ENCODE measurements at regions not wholly inside any gene's neighbourhood (a gene's known extent, or its start where the extent isn't known, plus 50 kb on each side); places are given as distances from the start of the nearest gene placed in this dataset.

GRCh38 chr3:152943645-152944044 lies 108.7 kb downstream of the P2RY1 start:
- Histone ChIP-seq H3K27me3 (ENCODE audit: control insufficient read depth in 2 of 2, insufficient read depth in 2 of 2, low read length in 2 of 2) (no peaks in the 10 kb centered on the region), H3K36me3 (ENCODE audit: control insufficient read depth in 2 of 2, insufficient read depth in 2 of 2, low read length in 2 of 2) (no peaks in the 10 kb centered on the region), H3K4me3 (ENCODE audit: low read length in 2 of 2) (no peak overlapping the region), H3K9ac (ENCODE audit: low read depth in 1 of 2, low read length in 2 of 2) (no peak overlapping the region), H3K27ac (ENCODE audit: low read depth in 2 of 2, low read length in 2 of 2) (no peak overlapping the region), H3K9me3 (ENCODE audit: control insufficient read depth in 2 of 2, low read length in 2 of 2) (no peaks in the 10 kb centered on the region), H3K4me1 (ENCODE audit: control insufficient read depth in 2 of 2, insufficient read depth in 2 of 2, low read length in 2 of 2) (peaks cover 6 to 11% of the 10 kb centered on the region in 2 donors)

- Histone ChIP-seq H3K9ac (ENCODE audit: low read depth in 1 of 2, low read length in 2 of 2) (no peak overlapping the region), H3K4me1 (ENCODE audit: control insufficient read depth in 2 of 2, insufficient read depth in 2 of 2, low read length in 2 of 2) (peaks cover 6 to 11% of the 10 kb centered on the region in 2 donors), H3K9me3 (ENCODE audit: control insufficient read depth in 2 of 2, low read length in 2 of 2) (no peaks in the 10 kb centered on the region), H3K36me3 (ENCODE audit: control insufficient read depth in 2 of 2, insufficient read depth in 2 of 2, low read length in 2 of 2) (no peaks in the 10 kb centered on the region), H3K4me3 (ENCODE audit: low read length in 2 of 2) (no peak overlapping the region), H3K27ac (ENCODE audit: low read depth in 2 of 2, low read length in 2 of 2) (no peak overlapping the region), H3K27me3 (ENCODE audit: control insufficient read depth in 2 of 2, insufficient read depth in 2 of 2, low read length in 2 of 2) (no peaks in the 10 kb centered on the region)
Measured at GRCh38 chr3:152944671-152945070, 109.7 kb downstream of the P2RY1 start.

- H3K27me3 ChIP-seq (ENCODE audit: control insufficient read depth in 2 of 2, insufficient read depth in 2 of 2, low read length in 2 of 2) = no peaks in the 10 kb centered on the region
- H3K36me3 ChIP-seq (ENCODE audit: control insufficient read depth in 2 of 2, insufficient read depth in 2 of 2, low read length in 2 of 2) = no peaks in the 10 kb centered on the region
- no peaks in the 10 kb centered on the region for H3K9me3 ChIP-seq (ENCODE audit: control insufficient read depth in 2 of 2, low read length in 2 of 2)
- H3K4me1 ChIP-seq (ENCODE audit: control insufficient read depth in 2 of 2, insufficient read depth in 2 of 2, low read length in 2 of 2) = peaks cover 6 to 11% of the 10 kb centered on the region in 2 donors
- H3K27ac ChIP-seq (ENCODE audit: low read depth in 2 of 2, low read length in 2 of 2) = no peak overlapping the region
- H3K9ac ChIP-seq (ENCODE audit: low read depth in 1 of 2, low read length in 2 of 2) = no peak overlapping the region
- H3K4me3 ChIP-seq (ENCODE audit: low read length in 2 of 2) = no peak overlapping the region
Measured at GRCh38 chr3:152945556-152945955, 110.6 kb downstream of the P2RY1 start.

- H3K27me3 ChIP-seq (ENCODE audit: control insufficient read depth in 2 of 2, insufficient read depth in 2 of 2, low read length in 2 of 2) = no peaks in the 10 kb centered on the region
- H3K4me1 ChIP-seq (ENCODE audit: control insufficient read depth in 2 of 2, insufficient read depth in 2 of 2, low read length in 2 of 2) = peaks cover 0 to 9% of the 10 kb centered on the region in 2 donors
- no peak overlapping the region for H3K9ac ChIP-seq (ENCODE audit: low read depth in 1 of 2, low read length in 2 of 2)
- no peaks in the 10 kb centered on the region for H3K36me3 ChIP-seq (ENCODE audit: control insufficient read depth in 2 of 2, insufficient read depth in 2 of 2, low read length in 2 of 2)
- H3K27ac ChIP-seq (ENCODE audit: low read depth in 2 of 2, low read length in 2 of 2) = no peak overlapping the region
- no peaks in the 10 kb centered on the region for H3K9me3 ChIP-seq (ENCODE audit: control insufficient read depth in 2 of 2, low read length in 2 of 2)
- H3K4me3 ChIP-seq (ENCODE audit: low read length in 2 of 2) = no peak overlapping the region
Measured at GRCh38 chr3:152957491-152957890, 122.6 kb downstream of the P2RY1 start.

GRCh38 chr3:152959307-152959706 lies 124.4 kb downstream of the P2RY1 start:
- H3K4me3 ChIP-seq (ENCODE audit: low read length in 2 of 2) = no peak overlapping the region
- H3K36me3 ChIP-seq (ENCODE audit: control insufficient read depth in 2 of 2, insufficient read depth in 2 of 2, low read length in 2 of 2) = no peaks in the 10 kb centered on the region
- no peak overlapping the region for H3K9ac ChIP-seq (ENCODE audit: low read depth in 1 of 2, low read length in 2 of 2)
- H3K27ac ChIP-seq (ENCODE audit: low read depth in 2 of 2, low read length in 2 of 2) = no peak overlapping the region
- no peaks in the 10 kb centered on the region for H3K9me3 ChIP-seq (ENCODE audit: control insufficient read depth in 2 of 2, low read length in 2 of 2)
- H3K4me1 ChIP-seq (ENCODE audit: control insufficient read depth in 2 of 2, insufficient read depth in 2 of 2, low read length in 2 of 2) = peaks cover 0 to 9% of the 10 kb centered on the region in 2 donors
- H3K27me3 ChIP-seq (ENCODE audit: control insufficient read depth in 2 of 2, insufficient read depth in 2 of 2, low read length in 2 of 2) = no peaks in the 10 kb centered on the region

GRCh38 chr3:152960684-152961083 lies 125.8 kb downstream of the P2RY1 start:
- Histone ChIP-seq H3K36me3 (ENCODE audit: control insufficient read depth in 2 of 2, insufficient read depth in 2 of 2, low read length in 2 of 2) (no peaks in the 10 kb centered on the region), H3K27ac (ENCODE audit: low read depth in 2 of 2, low read length in 2 of 2) (no peak overlapping the region), H3K9me3 (ENCODE audit: control insufficient read depth in 2 of 2, low read length in 2 of 2) (no peaks in the 10 kb centered on the region), H3K4me3 (ENCODE audit: low read length in 2 of 2) (no peak overlapping the region), H3K27me3 (ENCODE audit: control insufficient read depth in 2 of 2, insufficient read depth in 2 of 2, low read length in 2 of 2) (no peaks in the 10 kb centered on the region), H3K9ac (ENCODE audit: low read depth in 1 of 2, low read length in 2 of 2) (no peak overlapping the region), H3K4me1 (ENCODE audit: control insufficient read depth in 2 of 2, insufficient read depth in 2 of 2, low read length in 2 of 2) (peaks cover 0 to 9% of the 10 kb centered on the region in 2 donors)

- Histone ChIP-seq H3K9me3 (ENCODE audit: control insufficient read depth in 2 of 2, low read length in 2 of 2) (no peaks in the 10 kb centered on the region), H3K27me3 (ENCODE audit: control insufficient read depth in 2 of 2, insufficient read depth in 2 of 2, low read length in 2 of 2) (no peaks in the 10 kb centered on the region), H3K4me3 (ENCODE audit: low read length in 2 of 2) (no peak overlapping the region), H3K27ac (ENCODE audit: low read depth in 2 of 2, low read length in 2 of 2) (no peak overlapping the region), H3K4me1 (ENCODE audit: control insufficient read depth in 2 of 2, insufficient read depth in 2 of 2, low read length in 2 of 2) (peaks cover 0 to 9% of the 10 kb centered on the region in 2 donors), H3K36me3 (ENCODE audit: control insufficient read depth in 2 of 2, insufficient read depth in 2 of 2, low read length in 2 of 2) (no peaks in the 10 kb centered on the region), H3K9ac (ENCODE audit: low read depth in 1 of 2, low read length in 2 of 2) (no peak overlapping the region)
Measured at GRCh38 chr3:152961323-152961722, 126.4 kb downstream of the P2RY1 start.

- Histone ChIP-seq H3K4me3 (ENCODE audit: low read length in 2 of 2) (no peak overlapping the region), H3K9me3 (ENCODE audit: control insufficient read depth in 2 of 2, low read length in 2 of 2) (no peaks in the 10 kb centered on the region), H3K27me3 (ENCODE audit: control insufficient read depth in 2 of 2, insufficient read depth in 2 of 2, low read length in 2 of 2) (no peaks in the 10 kb centered on the region), H3K27ac (ENCODE audit: low read depth in 2 of 2, low read length in 2 of 2) (no peak overlapping the region), H3K9ac (ENCODE audit: low read depth in 1 of 2, low read length in 2 of 2) (no peak overlapping the region), H3K36me3 (ENCODE audit: control insufficient read depth in 2 of 2, insufficient read depth in 2 of 2, low read length in 2 of 2) (no peaks in the 10 kb centered on the region), H3K4me1 (ENCODE audit: control insufficient read depth in 2 of 2, insufficient read depth in 2 of 2, low read length in 2 of 2) (peaks cover 0 to 9% of the 10 kb centered on the region in 2 donors)
Measured at GRCh38 chr3:152964911-152965609, 130.1 kb downstream of the P2RY1 start.

- Histone ChIP-seq H3K4me1 (ENCODE audit: control insufficient read depth in 2 of 2, insufficient read depth in 2 of 2, low read length in 2 of 2) (no peaks in the 10 kb centered on the region), H3K27ac (ENCODE audit: low read depth in 2 of 2, low read length in 2 of 2) (no peak overlapping the region), H3K27me3 (ENCODE audit: control insufficient read depth in 2 of 2, insufficient read depth in 2 of 2, low read length in 2 of 2) (no peaks in the 10 kb centered on the region), H3K36me3 (ENCODE audit: control insufficient read depth in 2 of 2, insufficient read depth in 2 of 2, low read length in 2 of 2) (no peaks in the 10 kb centered on the region), H3K9me3 (ENCODE audit: control insufficient read depth in 2 of 2, low read length in 2 of 2) (no peaks in the 10 kb centered on the region), H3K4me3 (ENCODE audit: low read length in 2 of 2) (no peak overlapping the region), H3K9ac (ENCODE audit: low read depth in 1 of 2, low read length in 2 of 2) (no peak overlapping the region)
Measured at GRCh38 chr3:152968388-152969024, 133.6 kb downstream of the P2RY1 start.

- Histone ChIP-seq H3K27ac (ENCODE audit: low read depth in 2 of 2, low read length in 2 of 2) (no peak overlapping the region), H3K27me3 (ENCODE audit: control insufficient read depth in 2 of 2, insufficient read depth in 2 of 2, low read length in 2 of 2) (no peaks in the 10 kb centered on the region), H3K4me3 (ENCODE audit: low read length in 2 of 2) (no peak overlapping the region), H3K9me3 (ENCODE audit: control insufficient read depth in 2 of 2, low read length in 2 of 2) (no peaks in the 10 kb centered on the region), H3K9ac (ENCODE audit: low read depth in 1 of 2, low read length in 2 of 2) (no peak overlapping the region), H3K4me1 (ENCODE audit: control insufficient read depth in 2 of 2, insufficient read depth in 2 of 2, low read length in 2 of 2) (no peaks in the 10 kb centered on the region), H3K36me3 (ENCODE audit: control insufficient read depth in 2 of 2, insufficient read depth in 2 of 2, low read length in 2 of 2) (no peaks in the 10 kb centered on the region)
Measured at GRCh38 chr3:152969557-152970300, 134.8 kb downstream of the P2RY1 start.

Measured in mucosa of rectum (tissue), 2 donors.